ENCODE measurements at regions not wholly inside any gene's neighbourhood (a gene's known extent, or its start where the extent isn't known, plus 50 kb on each side); places are given as distances from the start of the nearest gene placed in this dataset.

- Histone ChIP-seq H3K4me2 (ENCODE audit: control insufficient read depth, insufficient read depth) (no peak overlapping the region), H3K9me3 (replicated peaks; ENCODE audit: control insufficient read depth, insufficient read depth, low read length) (no peaks in the 10 kb centered on the region), H3K79me2 (ENCODE audit: control insufficient read depth, insufficient read depth, low read length) (no peaks in the 10 kb centered on the region), H3K27ac (ENCODE audit: control insufficient read depth, insufficient read depth) (no peak overlapping the region), H3K4me3 (no peak overlapping the region), H3K4me1 (ENCODE audit: control insufficient read depth, insufficient read depth, low read length) (no peaks in the 10 kb centered on the region), H3K36me3 (ENCODE audit: control insufficient read depth in 2 of 2, insufficient read depth in 2 of 2, low read length in 1 of 2) (no peaks in the 10 kb centered on the region), H3K9ac (ENCODE audit: control insufficient read depth, insufficient read depth, low read length) (no peak overlapping the region), H3K27me3 (replicated peaks in 1 of 2; ENCODE audit: control insufficient read depth in 2 of 2, insufficient read depth in 2 of 2, low read length in 1 of 2) (no peaks in the 10 kb centered on the region), H4K20me1 (ENCODE audit: control insufficient read depth, insufficient read depth) (no peaks in the 10 kb centered on the region), H2AFZ (ENCODE audit: control insufficient read depth, low read depth, low read length) (no peak overlapping the region)
- ATAC-seq: no peak
- TF ChIP-seq PRDM15 (CRISPR knock-in tag; IDR thresholded peaks at IDR 0.05): no peak
- TF ChIP-seq HSF1 (IDR thresholded peaks at IDR 0.05; ENCODE audit: low read depth, low read length): no peak
- TF ChIP-seq SP1 (IDR thresholded peaks at IDR 0.05; ENCODE audit: low read depth, low read length): no peak
- no peak for TF ChIP-seq NFIC (IDR thresholded peaks at IDR 0.05; ENCODE audit: low read depth, low read length)
- WGBS (ENCODE audit: insufficient coverage, insufficient replicate concordance, low lambda C conversion rate, missing lambda C conversion rate): 18% methylated on average over 2 of the region's 2 CpGs
- intact Hi-C loops (cut with micrococcal nuclease; ENCODE audit: unreplicated experiment): no loop called here
- ChIA-PET CTCF (interaction anchor here (0.9 kb wide), 1 partner anchor 26 kb away, joined by 6 read pairs; no protein-coding TSS in a partner anchor), RAD21 (ENCODE audit: unreplicated experiment) (interaction anchor here (1.0 kb wide), 1 partner anchor 28 kb away, joined by 4 read pairs; no protein-coding TSS in a partner anchor), POLR2A (no interaction called here), SMC1A (ENCODE audit: uncharacterized antibody, unreplicated experiment) (interaction anchor here (1.0 to 1.8 kb wide), 2 partner anchors 13 to 23 kb away, joined by 3 to 5 read pairs; no protein-coding TSS in a partner anchor)
- in situ Hi-C loops (cut with MboI): no loop called here
- no peak for DNase-seq (ENCODE audit: low read depth, low spot score)
- FAIRE-seq: no peak
- no TSS peak for BruUV-seq (replicated peaks)
These were observed 533.7 kb downstream of the DOK5 start for GRCh38 chr20:55009066-55009465.

All from GM12878 (cell line).